Ureter (tissue), 1 donor: ENCODE measurements at regions not wholly inside any gene's neighbourhood (a gene's known extent, or its start where the extent isn't known, plus 50 kb on each side); places are given as distances from the start of the nearest gene placed in this dataset.
"Not testable (repeated sequence)": the region's sequence is repeated elsewhere in the genome, so short reads cannot be mapped to it uniquely, and the experiment has no call there.

Experiments
- DNase-seq: peaks from one replicate; pipeline ENCODE4 v3.0.0-alpha.2; 2020; ENCODE audit warnings: low spot score
- donor health status: DM: yes; HTN: yes; CAD: no.

- no peak for DNase-seq
These were observed 526.2 kb downstream of the UQCRFS1 start for GRCh38 chr19:28686756-28687155.

GRCh38 chr19:28685802-28686201 lies 527.1 kb downstream of the UQCRFS1 start:
- DNase-seq = no peak

- not testable (repeated sequence) for DNase-seq
These were observed 527.9 kb downstream of the UQCRFS1 start for GRCh38 chr19:28685077-28685476.

GRCh38 chr19:28680111-28680510 lies 532.8 kb downstream of the UQCRFS1 start:
- DNase-seq = no peak

GRCh38 chr19:28670836-28671235 lies 542.1 kb downstream of the UQCRFS1 start:
- no peak for DNase-seq

- DNase-seq = no peak
These were observed 543.1 kb downstream of the UQCRFS1 start for GRCh38 chr19:28669804-28670203.

GRCh38 chr19:28667348-28667977 lies 545.5 kb downstream of the UQCRFS1 start:
- no peak for DNase-seq

GRCh38 chr19:28665748-28666147 lies 547.2 kb downstream of the UQCRFS1 start:
- no peak for DNase-seq

GRCh38 chr19:28656644-28657043 lies 556.3 kb downstream of the UQCRFS1 start:
- DNase-seq = no peak

- no peak for DNase-seq
These were observed 557.9 kb downstream of the UQCRFS1 start for GRCh38 chr19:28655054-28655453.

GRCh38 chr19:28652765-28653164 lies 560.2 kb downstream of the UQCRFS1 start:
- no peak for DNase-seq

GRCh38 chr19:28646629-28647028 lies 566.3 kb downstream of the UQCRFS1 start:
- DNase-seq = no peak

- no peak for DNase-seq
These were observed 568.7 kb downstream of the UQCRFS1 start for GRCh38 chr19:28644169-28644775.

- no peak for DNase-seq
These were observed 569.9 kb downstream of the UQCRFS1 start for GRCh38 chr19:28642787-28643683.

GRCh38 chr19:28641395-28641794 lies 571.6 kb downstream of the UQCRFS1 start:
- no peak for DNase-seq

GRCh38 chr19:28640506-28640905 lies 572.4 kb downstream of the UQCRFS1 start:
- DNase-seq = no peak

- no peak for DNase-seq
These were observed 574.5 kb downstream of the UQCRFS1 start for GRCh38 chr19:28638445-28638844.

- no peak for DNase-seq
These were observed 576.2 kb downstream of the UQCRFS1 start for GRCh38 chr19:28636706-28637105.

- no peak for DNase-seq
These were observed 576.8 kb downstream of the UQCRFS1 start for GRCh38 chr19:28636016-28636629.

- no peak for DNase-seq
These were observed 578.1 kb downstream of the UQCRFS1 start for GRCh38 chr19:28634837-28635236.

GRCh38 chr19:28634019-28634328 lies 579.0 kb downstream of the UQCRFS1 start:
- DNase-seq = no peak

GRCh38 chr19:28633319-28634018 lies 579.5 kb downstream of the UQCRFS1 start:
- no peak for DNase-seq
